Breast epithelium (tissue), 4 donors: ENCODE measurements at regions not wholly inside any gene's neighbourhood (a gene's known extent, or its start where the extent isn't known, plus 50 kb on each side); places are given as distances from the start of the nearest gene placed in this dataset.

Experiments used
- DNase-seq, 2 donors: peaks; one replicate each; pipeline ENCODE4 v3.0.0-alpha.2; 2019; ENCODE audit warnings: low spot score in 2 of 2
- H3K27ac ChIP-seq, 2 donors: fragments of 200-600 bp; sonication (generic) in 1 of 2; one replicate each; pipeline ENCODE4 v1.5.1; 2016 to 2019; ENCODE audit warnings: mild to moderate bottlenecking in 1 of 2
- H3K27me3 ChIP-seq, 2 donors: fragments of 200-600 bp; sonication (generic) in 1 of 2; one replicate each; pipeline versions ENCODE4 v1.5.1 to v1.6.0; 2017 to 2019; ENCODE audit warnings: control low read depth in 1 of 2, mild to moderate bottlenecking in 1 of 2
- H3K36me3 ChIP-seq: fragments of 200-600 bp; one replicate; pipeline ENCODE4 v1.5.1; 2019
- H3K4me1 ChIP-seq, 2 donors: fragments of 200-600 bp; sonication (generic); one replicate each; pipeline ENCODE4 v1.5.1; 2016 to 2019; ENCODE audit warnings: control low read depth in 1 of 2
- H3K4me3 ChIP-seq, 3 donors: fragments of 200-600 bp; sonication (generic); 1 replicate in 2 of 3; 2 replicates in 1 of 3; pipeline ENCODE4 v1.5.1; 2016 to 2019; ENCODE audit warnings: mild to moderate bottlenecking in 3 of 3, moderate library complexity in 2 of 3
- H3K9me3 ChIP-seq, 2 donors: fragments of 200-600 bp; sonication (generic) in 1 of 2; one replicate each; pipeline ENCODE4 v1.5.1; 2016 to 2019; ENCODE audit warnings: control low read depth in 1 of 2
- CTCF ChIP-seq, 3 donors: fragments of 450-650 bp; IDR thresholded peaks; one replicate each; pipeline ENCODE4 v1.5.1; 2016 to 2017; ENCODE audit warnings: antibody characterized with exemption in 3 of 3, mild to moderate bottlenecking in 3 of 3, moderate library complexity in 3 of 3
- POLR2A ChIP-seq: fragments of 450-650 bp; IDR thresholded peaks from one replicate; pipeline ENCODE4 v1.6.1; 2016; ENCODE audit warnings: antibody characterized with exemption, mild to moderate bottlenecking, moderate library complexity
- POLR2AphosphoS5 ChIP-seq, 3 donors: sonication (generic); formaldehyde crosslinking; IDR thresholded peaks; one replicate each; pipeline ENCODE4 v1.6.1; 2017; ENCODE audit warnings: antibody characterized with exemption in 3 of 3
- intact Hi-C: fragments of 100-400 bp; cut with DNase I; formaldehyde crosslinking; loops from one replicate; pipeline ENCODE4 v1.15.1; 2023; ENCODE audit warnings: low total_unique reads

DNA sequence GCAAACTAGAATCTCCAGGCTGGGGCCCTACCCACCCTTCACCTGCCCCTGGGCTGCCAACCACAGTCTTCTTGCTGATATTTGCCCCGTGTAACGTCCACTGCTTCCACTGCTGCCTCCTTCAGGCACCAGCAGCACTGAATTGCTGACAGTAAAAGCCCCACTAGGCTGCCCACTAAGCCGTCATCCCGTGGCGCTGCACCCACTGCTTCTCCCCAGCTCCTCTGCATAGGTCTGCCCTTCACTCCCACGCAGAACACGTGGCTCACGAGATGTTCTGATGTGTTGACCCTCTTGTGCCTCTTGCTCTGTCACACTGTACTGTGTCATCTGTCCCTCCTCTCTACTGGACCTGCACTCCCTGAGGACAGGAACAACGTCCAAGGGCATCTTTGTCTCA lies 86.3 kb upstream of the HIVEP1 start:
- Histone ChIP-seq H3K36me3 (no peaks in the 10 kb centered on the region), H3K27me3 (no peaks in the 10 kb centered on the region), H3K9me3 (no peaks in the 10 kb centered on the region), H3K27ac (no peak overlapping the region), H3K4me1 (no peaks in the 10 kb centered on the region), H3K4me3 (no peak overlapping the region)
- intact Hi-C loops: no loop called here
- no peak for DNase-seq
- TF ChIP-seq POLR2AphosphoS5 (IDR thresholded peaks at IDR 0.05) (no peak), CTCF (IDR thresholded peaks at IDR 0.05) (no peak), POLR2A (no peak)

- H3K27me3 ChIP-seq: no peaks in the 10 kb centered on the region
- no peaks in the 10 kb centered on the region for H3K36me3 ChIP-seq
- no peak for DNase-seq
- H3K9me3 ChIP-seq: no peaks in the 10 kb centered on the region
- H3K27ac ChIP-seq: no peak overlapping the region
- H3K4me1 ChIP-seq: no peaks in the 10 kb centered on the region
- intact Hi-C loops: no loop called here
- H3K4me3 ChIP-seq: no peak overlapping the region
- TF ChIP-seq POLR2A (no peak), POLR2AphosphoS5 (IDR thresholded peaks at IDR 0.05) (no peak), CTCF (IDR thresholded peaks at IDR 0.05) (no peak)
Measured at GRCh38 chr6:11923621-11924020, 88.5 kb upstream of the HIVEP1 start.

GRCh38 chr6:11922901-11923300 lies 89.2 kb upstream of the HIVEP1 start:
- intact Hi-C loops: no loop called here
- TF ChIP-seq POLR2AphosphoS5 (IDR thresholded peaks at IDR 0.05) (no peak), CTCF (IDR thresholded peaks at IDR 0.05) (no peak), POLR2A (no peak)
- no peaks in the 10 kb centered on the region for H3K36me3 ChIP-seq
- H3K4me1 ChIP-seq: no peaks in the 10 kb centered on the region
- H3K27ac ChIP-seq: no peak overlapping the region
- no peak for DNase-seq
- no peaks in the 10 kb centered on the region for H3K27me3 ChIP-seq
- H3K4me3 ChIP-seq: no peak overlapping the region
- H3K9me3 ChIP-seq: no peaks in the 10 kb centered on the region

- no peak for DNase-seq
- intact Hi-C loops: no loop called here
- Histone ChIP-seq H3K27me3 (no peaks in the 10 kb centered on the region), H3K27ac (no peak overlapping the region), H3K36me3 (no peaks in the 10 kb centered on the region), H3K4me3 (no peak overlapping the region), H3K4me1 (no peaks in the 10 kb centered on the region), H3K9me3 (no peaks in the 10 kb centered on the region)
- TF ChIP-seq CTCF (IDR thresholded peaks at IDR 0.05) (no peak), POLR2A (no peak), POLR2AphosphoS5 (IDR thresholded peaks at IDR 0.05) (no peak)
Measured at GRCh38 chr6:11921751-11922150, 90.4 kb upstream of the HIVEP1 start.

DNA sequence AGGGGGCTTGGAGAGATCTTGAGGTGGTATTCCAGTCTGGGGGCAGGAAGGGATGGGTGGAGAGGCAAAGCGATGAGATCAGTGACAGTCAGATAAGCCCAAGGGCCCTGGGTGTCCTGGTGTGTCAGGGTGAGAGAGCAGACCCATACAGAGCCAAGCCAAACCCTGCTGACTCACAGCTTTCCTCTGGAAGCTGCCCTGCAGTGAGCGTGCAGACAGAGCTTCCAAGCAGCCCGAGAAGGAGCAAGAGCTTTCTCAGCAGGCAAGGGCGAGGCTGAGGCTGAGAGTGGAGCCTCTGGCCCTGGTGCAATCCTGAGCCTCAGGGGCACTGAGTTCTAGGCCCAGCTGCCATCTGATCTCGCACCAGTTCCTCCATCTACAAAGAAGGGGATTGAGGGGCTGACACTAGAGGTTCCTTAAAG lies 91.1 kb upstream of the HIVEP1 start:
- Histone ChIP-seq H3K4me1 (no peaks in the 10 kb centered on the region), H3K36me3 (no peaks in the 10 kb centered on the region), H3K9me3 (no peaks in the 10 kb centered on the region), H3K27ac (no peak overlapping the region), H3K4me3 (no peak overlapping the region), H3K27me3 (no peaks in the 10 kb centered on the region)
- intact Hi-C loops: no loop called here
- no peak for TF ChIP-seq POLR2A
- no peak for TF ChIP-seq CTCF (IDR thresholded peaks at IDR 0.05)
- TF ChIP-seq POLR2AphosphoS5 (IDR thresholded peaks at IDR 0.05): no peak
- no peak for DNase-seq
